Natural killer cell (primary cell): ENCODE measurements at regions not wholly inside any gene's neighbourhood (a gene's known extent, or its start where the extent isn't known, plus 50 kb on each side); places are given as distances from the start of the nearest gene placed in this dataset.

Experiments
- ATAC-seq, 3 donors: fragments of 150-1000 bp in 2 of 3; fragments of 200-7000 bp in 1 of 3; cut with Tn5 transposase; 1 replicate in 1 of 3; 2 replicates in 2 of 3; pipeline ENCODE4 v1.10.0; 2021; ENCODE audit warnings: mild to moderate bottlenecking in 2 of 3, moderate library complexity in 2 of 3
- DNase-seq, 2 donors: peaks; one replicate each; pipeline versions ENCODE4 v3.0.0 to v3.0.0-alpha.2; 2013 to 2021; ENCODE audit warnings: mixed read lengths in 1 of 2
- H3K27ac ChIP-seq: one replicate; pipeline ENCODE4 v1.5.1; 2013; ENCODE audit warnings: mild to moderate bottlenecking, low read length
- H3K27me3 ChIP-seq: one replicate; pipeline ENCODE4 v1.6.1; 2013; ENCODE audit warnings: low read length; ENCODE audit not compliant: control insufficient read depth, insufficient read depth
- H3K36me3 ChIP-seq: one replicate; pipeline ENCODE4 v1.6.1; 2013; ENCODE audit warnings: low read length; ENCODE audit not compliant: control insufficient read depth, insufficient read depth
- H3K4me1 ChIP-seq: one replicate; pipeline ENCODE4 v1.6.1; 2013; ENCODE audit warnings: low read length; ENCODE audit not compliant: control insufficient read depth, insufficient read depth
- H3K4me3 ChIP-seq: one replicate; pipeline ENCODE4 v1.5.1; 2013; ENCODE audit warnings: low read length
- H3K9me3 ChIP-seq: one replicate; pipeline ENCODE4 v1.6.1; 2013; ENCODE audit warnings: low read length; ENCODE audit not compliant: control insufficient read depth, insufficient read depth
- H3K27ac Mint-ChIP-seq, 2 donors: one replicate each; pipeline ENCODE4 v1.8.0; 2022; ENCODE audit warnings: mild to moderate bottlenecking in 2 of 2, mixed read lengths in 2 of 2, moderate library complexity in 1 of 2
- H3K27me3 Mint-ChIP-seq, 2 donors: one replicate each; pipeline ENCODE4 v1.8.0; 2022; ENCODE audit warnings: low read depth in 2 of 2, mixed read lengths in 2 of 2
- H3K36me3 Mint-ChIP-seq: one replicate; pipeline ENCODE4 v1.8.0; 2022; ENCODE audit warnings: mixed read lengths
- H3K4me1 Mint-ChIP-seq, 2 donors: one replicate each; pipeline ENCODE4 v1.8.0; 2022; ENCODE audit warnings: mixed read lengths in 2 of 2
- H3K4me3 Mint-ChIP-seq: one replicate; pipeline ENCODE4 v1.8.0; 2022; ENCODE audit warnings: mild to moderate bottlenecking, moderate library complexity, mixed read lengths
- H3K9me3 Mint-ChIP-seq, 2 donors: one replicate each; pipeline ENCODE4 v1.8.0; 2022; ENCODE audit warnings: mixed read lengths in 2 of 2
- WGBS: methylation state at CpG from one replicate; pipeline ENCODE4 v1.1.7; 2013; ENCODE audit warnings: missing lambda C conversion rate; ENCODE audit not compliant: insufficient coverage; 5-methylcytosine and 5-hydroxymethylcytosine counted together
- intact Hi-C: fragments of 100-400 bp; cut with micrococcal nuclease; formaldehyde crosslinking; loops from one replicate; pipeline ENCODE4 v1.14.2; 2022
- TF ChIP-seq, protein P1 (sequence below): fragments of 200-600 bp; IDR thresholded peaks from one replicate; pipeline ENCODE4 v1.8.0; 2022; ENCODE audit warnings: antibody characterized with exemption

DNA sequence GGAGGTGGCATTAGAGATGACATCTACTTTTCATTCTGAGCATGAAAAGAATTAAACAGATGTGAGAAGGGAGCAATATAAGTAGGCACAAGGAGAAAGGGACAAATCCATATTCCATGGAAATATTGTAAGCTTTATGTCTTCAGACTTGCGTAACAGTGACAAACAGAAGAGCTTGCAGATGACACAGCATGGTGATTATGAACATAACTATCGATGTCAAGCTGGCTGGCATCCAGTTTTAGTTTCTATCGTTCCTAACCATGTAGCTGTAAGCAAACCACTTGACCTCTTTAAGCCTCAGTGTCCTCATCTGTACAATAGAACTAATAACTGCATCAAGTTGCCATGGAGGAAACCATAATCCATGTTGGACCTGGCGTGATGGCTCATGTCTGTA lies 246.7 kb upstream of the ADRA1B start:
- no peak overlapping the region for H3K4me3 ChIP-seq
- H3K27ac ChIP-seq, result no peak overlapping the region
- Mint-ChIP-seq H3K27me3 (peaks cover under 1 to 10% of the 10 kb centered on the region in 2 donors), H3K9me3 (no peaks in the 10 kb centered on the region), H3K27ac (no peak overlapping the region), H3K4me3 (no peak overlapping the region), H3K36me3 (no peaks in the 10 kb centered on the region), H3K4me1 (peaks cover 0 to 5% of the 10 kb centered on the region in 2 donors)
- no peaks in the 10 kb centered on the region for H3K36me3 ChIP-seq
- DNase-seq, result no peak
- H3K9me3 ChIP-seq, result peaks cover 7% of the 10 kb centered on the region
- H3K27me3 ChIP-seq, result no peaks in the 10 kb centered on the region
- TF ChIP-seq, protein P1, sequence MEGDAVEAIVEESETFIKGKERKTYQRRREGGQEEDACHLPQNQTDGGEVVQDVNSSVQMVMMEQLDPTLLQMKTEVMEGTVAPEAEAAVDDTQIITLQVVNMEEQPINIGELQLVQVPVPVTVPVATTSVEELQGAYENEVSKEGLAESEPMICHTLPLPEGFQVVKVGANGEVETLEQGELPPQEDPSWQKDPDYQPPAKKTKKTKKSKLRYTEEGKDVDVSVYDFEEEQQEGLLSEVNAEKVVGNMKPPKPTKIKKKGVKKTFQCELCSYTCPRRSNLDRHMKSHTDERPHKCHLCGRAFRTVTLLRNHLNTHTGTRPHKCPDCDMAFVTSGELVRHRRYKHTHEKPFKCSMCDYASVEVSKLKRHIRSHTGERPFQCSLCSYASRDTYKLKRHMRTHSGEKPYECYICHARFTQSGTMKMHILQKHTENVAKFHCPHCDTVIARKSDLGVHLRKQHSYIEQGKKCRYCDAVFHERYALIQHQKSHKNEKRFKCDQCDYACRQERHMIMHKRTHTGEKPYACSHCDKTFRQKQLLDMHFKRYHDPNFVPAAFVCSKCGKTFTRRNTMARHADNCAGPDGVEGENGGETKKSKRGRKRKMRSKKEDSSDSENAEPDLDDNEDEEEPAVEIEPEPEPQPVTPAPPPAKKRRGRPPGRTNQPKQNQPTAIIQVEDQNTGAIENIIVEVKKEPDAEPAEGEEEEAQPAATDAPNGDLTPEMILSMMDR, result no peak
- H3K4me1 ChIP-seq, result no peaks in the 10 kb centered on the region
- intact Hi-C loops, result no loop called here
- 95% methylated on average over 4 of the region's 4 CpGs for WGBS
- ATAC-seq, result no peak

DNA sequence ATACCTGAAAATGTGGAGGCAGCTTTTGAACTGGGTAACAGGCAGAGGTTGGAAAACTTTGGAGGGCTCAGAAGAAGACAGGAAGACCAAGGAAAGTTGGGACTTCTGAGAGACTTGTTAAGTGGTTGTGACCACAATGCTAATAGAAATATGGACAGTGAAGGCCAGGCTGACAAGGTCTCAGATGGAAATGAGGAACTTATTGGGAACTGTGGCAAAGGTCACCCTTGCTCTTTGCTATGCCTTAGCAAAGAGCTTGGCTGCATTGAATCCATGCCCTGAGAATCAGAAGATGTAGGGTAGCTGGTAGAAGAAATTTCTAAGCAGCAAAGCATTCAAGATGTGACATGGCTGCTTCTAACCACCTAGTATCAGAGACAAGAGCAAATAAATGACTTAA lies 244.4 kb upstream of the ADRA1B start:
- H3K27ac ChIP-seq, result no peak overlapping the region
- no peak overlapping the region for H3K4me3 ChIP-seq
- H3K27ac Mint-ChIP-seq, result no peak overlapping the region
- intact Hi-C loops, result no loop called here
- H3K36me3 ChIP-seq, result no peaks in the 10 kb centered on the region
- TF ChIP-seq, protein P1, result no peak
- no peaks in the 10 kb centered on the region for H3K9me3 Mint-ChIP-seq
- ATAC-seq (no peak), DNase-seq (no peak)
- no peaks in the 10 kb centered on the region for H3K36me3 Mint-ChIP-seq
- peaks cover 7% of the 10 kb centered on the region for H3K9me3 ChIP-seq
- peaks cover 0 to 10% of the 10 kb centered on the region in 2 donors for H3K27me3 Mint-ChIP-seq
- H3K4me1 Mint-ChIP-seq, result peaks cover 0 to 5% of the 10 kb centered on the region in 2 donors
- H3K27me3 ChIP-seq, result no peaks in the 10 kb centered on the region
- no peaks in the 10 kb centered on the region for H3K4me1 ChIP-seq
- H3K4me3 Mint-ChIP-seq, result no peak overlapping the region

DNA sequence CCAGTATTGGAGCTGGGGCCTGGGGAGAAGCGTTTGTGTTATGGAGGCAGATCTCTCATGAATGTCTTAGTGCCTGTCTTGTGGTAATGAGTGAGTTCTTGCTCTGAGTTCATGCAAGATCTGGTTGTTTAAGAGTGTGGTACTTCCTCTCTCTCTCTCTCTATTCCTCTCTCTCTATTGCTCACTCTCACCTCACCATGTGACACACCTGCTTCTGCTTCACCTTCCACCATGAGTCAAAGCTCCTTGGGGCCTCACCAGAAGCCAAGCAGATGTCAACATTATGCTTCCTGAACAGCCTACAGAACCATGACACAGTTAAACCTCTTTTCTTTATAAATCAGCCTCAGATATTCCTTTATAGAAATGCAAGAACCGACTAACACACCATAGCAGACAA lies 242.7 kb upstream of the ADRA1B start:
- no peaks in the 10 kb centered on the region for H3K4me1 ChIP-seq
- 88% methylated on average over 1 of the region's 2 CpGs for WGBS
- DNase-seq (no peak), ATAC-seq (no peak)
- no peaks in the 10 kb centered on the region for H3K36me3 ChIP-seq
- intact Hi-C loops, result no loop called here
- H3K9me3 ChIP-seq, result peaks cover 10% of the 10 kb centered on the region
- H3K27me3 ChIP-seq, result no peaks in the 10 kb centered on the region
- H3K9me3 Mint-ChIP-seq, result no peaks in the 10 kb centered on the region
- peaks cover 0 to 2% of the 10 kb centered on the region in 2 donors for H3K4me1 Mint-ChIP-seq
- H3K4me3 ChIP-seq, result no peak overlapping the region
- H3K27ac ChIP-seq, result no peak overlapping the region
- H3K36me3 Mint-ChIP-seq, result no peaks in the 10 kb centered on the region
- no peak overlapping the region for H3K27ac Mint-ChIP-seq
- no peak overlapping the region for H3K4me3 Mint-ChIP-seq
- peaks cover 0 to 10% of the 10 kb centered on the region in 2 donors for H3K27me3 Mint-ChIP-seq
- TF ChIP-seq, protein P1, result no peak

DNA sequence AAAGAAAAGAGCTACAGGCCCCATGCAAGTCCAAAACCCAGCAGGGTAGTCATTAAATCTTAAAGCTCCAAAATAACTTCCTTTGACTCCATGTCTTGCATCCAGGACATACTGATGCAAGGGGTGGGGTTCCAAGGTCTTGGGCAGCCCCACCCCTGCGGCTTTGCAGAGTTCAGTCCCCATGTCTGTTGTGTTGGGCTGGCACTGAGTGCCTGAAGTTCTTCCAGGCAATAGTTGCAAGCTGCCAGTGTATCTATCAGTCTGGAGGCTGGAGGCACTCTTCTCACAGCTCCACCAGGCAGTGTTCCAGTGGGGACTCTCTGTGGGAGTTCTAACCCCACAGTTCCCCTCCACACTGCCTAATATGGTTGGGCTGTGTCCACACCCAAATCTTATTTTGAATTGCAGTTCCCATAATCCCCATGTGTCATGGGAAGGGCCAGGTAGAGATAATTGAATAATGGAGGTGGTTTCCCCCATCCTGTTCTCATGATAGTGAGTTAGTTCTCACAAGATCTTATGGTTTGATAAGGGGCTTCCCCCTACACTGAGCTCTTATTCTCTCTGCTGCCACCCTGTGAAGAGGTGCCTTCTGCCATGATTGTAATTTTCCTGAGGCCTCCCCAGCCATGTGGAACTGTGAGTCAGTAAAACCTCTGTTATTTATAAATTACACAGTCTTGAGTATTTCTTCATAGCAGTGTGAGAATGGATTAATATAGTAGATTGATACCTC lies 237.5 kb upstream of the ADRA1B start:
- Mint-ChIP-seq H3K4me3 (no peak overlapping the region), H3K36me3 (peaks cover 7% of the 10 kb centered on the region), H3K27ac (no peak overlapping the region), H3K4me1 (peaks cover 0 to 5% of the 10 kb centered on the region in 2 donors), H3K27me3 (no peaks in the 10 kb centered on the region), H3K9me3 (peaks cover 6 to 16% of the 10 kb centered on the region in 2 donors)
- TF ChIP-seq, protein P1, result no peak
- Histone ChIP-seq H3K4me1 (no peaks in the 10 kb centered on the region), H3K9me3 (peaks cover 30% of the 10 kb centered on the region), H3K36me3 (no peaks in the 10 kb centered on the region), H3K27me3 (no peaks in the 10 kb centered on the region), H3K4me3 (no peak overlapping the region), H3K27ac (no peak overlapping the region)
- intact Hi-C loops, result no loop called here
- WGBS, result 91% methylated on average over 1 of the region's 1 CpG
- DNase-seq (no peak), ATAC-seq (no peak)
